ENCODE measurements at regions not wholly inside any gene's neighbourhood (a gene's known extent, or its start where the extent isn't known, plus 50 kb on each side); places are given as distances from the start of the nearest gene placed in this dataset.

DNA sequence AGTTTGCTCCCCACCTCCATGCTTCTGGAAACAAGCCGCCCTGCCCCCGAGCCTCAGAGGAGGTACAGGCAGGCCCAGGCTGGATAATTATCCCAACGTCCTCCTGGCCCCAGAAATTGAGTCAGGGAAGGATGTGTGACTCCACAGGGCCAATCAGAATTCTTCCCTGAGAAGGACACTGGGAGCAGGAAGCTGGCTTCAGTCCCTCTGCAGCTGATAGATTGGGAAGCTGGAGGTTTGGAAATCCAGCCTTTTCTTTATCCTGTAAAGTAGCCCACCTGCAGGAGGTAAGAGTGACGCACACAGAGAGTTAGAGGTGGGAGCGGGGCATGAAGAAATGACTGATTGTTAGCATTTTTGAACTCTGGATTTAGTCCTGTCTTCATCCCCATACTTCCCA is 97.5 kb upstream of the CD82 start:
- H3K79me2 ChIP-seq (ENCODE audit: insufficient read depth, low read length): no peaks in the 10 kb centered on the region
- H3K4me3 ChIP-seq (ENCODE audit: insufficient read depth, low read depth, low read length): no peak overlapping the region
- H2AFZ ChIP-seq (ENCODE audit: low read depth, low read length): no peak overlapping the region
- no peak for DNase-seq (ENCODE audit: low read depth)
- no peaks in the 10 kb centered on the region for H4K20me1 ChIP-seq (ENCODE audit: insufficient read depth, low read length)
- H3K27ac Mint-ChIP-seq (ENCODE audit: unreplicated experiment): no peak overlapping the region
- peaks cover 11% of the 10 kb centered on the region for H3K9me3 Mint-ChIP-seq (ENCODE audit: unreplicated experiment)
- peaks cover 41% of the 10 kb centered on the region for H3K27me3 Mint-ChIP-seq (ENCODE audit: low read depth, unreplicated experiment)
- no peaks in the 10 kb centered on the region for H3K36me3 Mint-ChIP-seq (ENCODE audit: low read depth, unreplicated experiment)
- no peak for FAIRE-seq
- no peaks in the 10 kb centered on the region for H3K4me1 Mint-ChIP-seq (ENCODE audit: low read depth, unreplicated experiment)
- no peak overlapping the region for H3K9ac ChIP-seq (ENCODE audit: low read length)
- no peak for TF ChIP-seq EZH2 (IDR thresholded peaks at IDR 0.05; ENCODE audit: insufficient read depth, low read length)
- TF ChIP-seq, protein P1, sequence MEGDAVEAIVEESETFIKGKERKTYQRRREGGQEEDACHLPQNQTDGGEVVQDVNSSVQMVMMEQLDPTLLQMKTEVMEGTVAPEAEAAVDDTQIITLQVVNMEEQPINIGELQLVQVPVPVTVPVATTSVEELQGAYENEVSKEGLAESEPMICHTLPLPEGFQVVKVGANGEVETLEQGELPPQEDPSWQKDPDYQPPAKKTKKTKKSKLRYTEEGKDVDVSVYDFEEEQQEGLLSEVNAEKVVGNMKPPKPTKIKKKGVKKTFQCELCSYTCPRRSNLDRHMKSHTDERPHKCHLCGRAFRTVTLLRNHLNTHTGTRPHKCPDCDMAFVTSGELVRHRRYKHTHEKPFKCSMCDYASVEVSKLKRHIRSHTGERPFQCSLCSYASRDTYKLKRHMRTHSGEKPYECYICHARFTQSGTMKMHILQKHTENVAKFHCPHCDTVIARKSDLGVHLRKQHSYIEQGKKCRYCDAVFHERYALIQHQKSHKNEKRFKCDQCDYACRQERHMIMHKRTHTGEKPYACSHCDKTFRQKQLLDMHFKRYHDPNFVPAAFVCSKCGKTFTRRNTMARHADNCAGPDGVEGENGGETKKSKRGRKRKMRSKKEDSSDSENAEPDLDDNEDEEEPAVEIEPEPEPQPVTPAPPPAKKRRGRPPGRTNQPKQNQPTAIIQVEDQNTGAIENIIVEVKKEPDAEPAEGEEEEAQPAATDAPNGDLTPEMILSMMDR (IDR thresholded peaks at IDR 0.05; ENCODE audit: insufficient read depth, low read depth, low read length): no peak
- H3K27ac ChIP-seq (ENCODE audit: low read depth, low read length): no peak overlapping the region
- H3K36me3 ChIP-seq (ENCODE audit: insufficient read depth, low read length): no peaks in the 10 kb centered on the region
- no peak overlapping the region for H3K4me3 Mint-ChIP-seq (ENCODE audit: unreplicated experiment)
- peaks cover 2% of the 10 kb centered on the region for H3K27me3 ChIP-seq (ENCODE audit: insufficient read depth, low read length)
- H3K9me3 ChIP-seq (ENCODE audit: insufficient read depth, low read depth, low read length): no peaks in the 10 kb centered on the region
- no peaks in the 10 kb centered on the region for H3K4me1 ChIP-seq (ENCODE audit: insufficient read depth, low read length)
- no peak overlapping the region for H3K4me2 ChIP-seq (ENCODE audit: low read length)

DNA sequence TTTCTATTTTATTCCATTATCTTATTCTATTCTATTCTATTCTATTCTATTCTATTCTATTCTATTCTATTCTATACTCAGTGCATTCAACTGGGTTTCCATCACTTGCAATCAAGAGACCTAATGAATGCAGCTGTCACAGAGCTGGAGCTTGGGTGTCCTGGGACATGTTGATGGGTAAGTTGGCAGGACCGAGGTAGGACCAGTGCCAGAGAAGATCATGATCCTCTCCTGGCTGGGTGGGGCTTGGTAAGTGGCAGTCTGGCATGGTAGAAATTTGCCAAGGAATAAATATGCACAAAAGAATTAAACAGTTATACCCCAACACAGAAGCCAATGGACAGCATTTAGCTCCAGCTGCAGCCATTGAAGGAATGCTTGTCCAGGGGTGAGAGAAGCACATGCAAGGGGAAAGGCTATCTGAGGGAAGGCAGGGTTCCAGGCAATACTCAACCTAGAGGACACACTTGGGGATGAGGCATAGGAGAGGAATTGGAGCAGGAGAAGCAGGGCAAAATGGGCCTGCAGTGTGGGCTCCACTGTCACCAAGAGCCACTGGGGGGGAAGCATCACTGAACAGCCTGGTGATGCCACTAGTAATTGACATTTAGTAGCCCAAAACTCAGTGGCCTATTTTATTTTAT is 97.0 kb upstream of the CD82 start:
- FAIRE-seq: no peak
- Mint-ChIP-seq H3K9me3 (ENCODE audit: unreplicated experiment) (peaks cover 8% of the 10 kb centered on the region), H3K27me3 (ENCODE audit: low read depth, unreplicated experiment) (peaks cover 40% of the 10 kb centered on the region)

DNA sequence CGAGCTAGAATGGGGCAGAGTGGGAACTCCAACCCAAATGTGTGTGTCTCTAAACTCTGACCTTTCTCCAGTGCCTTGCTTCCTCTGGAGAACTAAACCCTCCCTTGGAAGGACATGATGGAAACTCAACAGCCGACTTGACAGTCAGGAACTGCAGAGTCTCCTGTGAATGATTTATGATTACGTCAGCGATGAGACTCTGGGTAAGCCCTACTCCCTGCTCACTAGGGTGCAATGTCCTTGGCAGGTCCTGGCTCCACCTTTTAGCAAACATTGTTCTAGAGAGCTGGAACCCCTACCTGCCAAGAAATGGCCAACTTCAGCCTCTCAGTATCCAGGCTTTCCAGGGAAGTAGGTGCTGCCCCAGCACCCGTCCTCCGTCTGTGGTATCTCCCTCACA is 96.1 kb upstream of the CD82 start:
- peaks cover 3% of the 10 kb centered on the region for H3K27me3 ChIP-seq (ENCODE audit: insufficient read depth, low read length)
- DNase-seq (ENCODE audit: low read depth): no peak
- no peak for FAIRE-seq
- no peak overlapping the region for H2AFZ ChIP-seq (ENCODE audit: low read depth, low read length)
- H4K20me1 ChIP-seq (ENCODE audit: insufficient read depth, low read length): no peaks in the 10 kb centered on the region
- H3K9me3 Mint-ChIP-seq (ENCODE audit: unreplicated experiment): peaks cover 8% of the 10 kb centered on the region
- no peaks in the 10 kb centered on the region for H3K36me3 ChIP-seq (ENCODE audit: insufficient read depth, low read length)
- H3K27ac ChIP-seq (ENCODE audit: low read depth, low read length): no peak overlapping the region
- no peaks in the 10 kb centered on the region for H3K4me1 Mint-ChIP-seq (ENCODE audit: low read depth, unreplicated experiment)
- no peaks in the 10 kb centered on the region for H3K79me2 ChIP-seq (ENCODE audit: insufficient read depth, low read length)
- no peak for TF ChIP-seq EZH2 (IDR thresholded peaks at IDR 0.05; ENCODE audit: insufficient read depth, low read length)
- TF ChIP-seq, protein P1 (IDR thresholded peaks at IDR 0.05; ENCODE audit: insufficient read depth, low read depth, low read length): no peak
- H3K27me3 Mint-ChIP-seq (ENCODE audit: low read depth, unreplicated experiment): peaks cover 42% of the 10 kb centered on the region
- no peak overlapping the region for H3K4me3 ChIP-seq (ENCODE audit: insufficient read depth, low read depth, low read length)
- H3K4me3 Mint-ChIP-seq (ENCODE audit: unreplicated experiment): no peak overlapping the region
- H3K4me1 ChIP-seq (ENCODE audit: insufficient read depth, low read length): no peaks in the 10 kb centered on the region
- H3K36me3 Mint-ChIP-seq (ENCODE audit: low read depth, unreplicated experiment): no peaks in the 10 kb centered on the region
- no peak overlapping the region for H3K9ac ChIP-seq (ENCODE audit: low read length)
- no peak overlapping the region for H3K27ac Mint-ChIP-seq (ENCODE audit: unreplicated experiment)
- no peaks in the 10 kb centered on the region for H3K9me3 ChIP-seq (ENCODE audit: insufficient read depth, low read depth, low read length)
- H3K4me2 ChIP-seq (ENCODE audit: low read length): no peak overlapping the region

More for the DNA sequence above, 97.0 kb upstream of the CD82 start:
- Mint-ChIP-seq H3K4me3 (ENCODE audit: unreplicated experiment) (no peak overlapping the region), H3K36me3 (ENCODE audit: low read depth, unreplicated experiment) (no peaks in the 10 kb centered on the region), H3K27ac (ENCODE audit: unreplicated experiment) (no peak overlapping the region), H3K4me1 (ENCODE audit: low read depth, unreplicated experiment) (no peaks in the 10 kb centered on the region)
- Histone ChIP-seq H4K20me1 (ENCODE audit: insufficient read depth, low read length) (no peaks in the 10 kb centered on the region), H3K36me3 (ENCODE audit: insufficient read depth, low read length) (no peaks in the 10 kb centered on the region), H3K4me3 (ENCODE audit: insufficient read depth, low read depth, low read length) (no peak overlapping the region), H3K4me1 (ENCODE audit: insufficient read depth, low read length) (no peaks in the 10 kb centered on the region), H3K9ac (ENCODE audit: low read length) (no peak overlapping the region), H3K27ac (ENCODE audit: low read depth, low read length) (no peak overlapping the region), H2AFZ (ENCODE audit: low read depth, low read length) (no peak overlapping the region), H3K27me3 (ENCODE audit: insufficient read depth, low read length) (peaks cover 2% of the 10 kb centered on the region), H3K79me2 (ENCODE audit: insufficient read depth, low read length) (no peaks in the 10 kb centered on the region), H3K9me3 (ENCODE audit: insufficient read depth, low read depth, low read length) (no peaks in the 10 kb centered on the region), H3K4me2 (ENCODE audit: low read length) (no peak overlapping the region)
- TF ChIP-seq, protein P1 (IDR thresholded peaks at IDR 0.05; ENCODE audit: insufficient read depth, low read depth, low read length): no peak
- TF ChIP-seq EZH2 (IDR thresholded peaks at IDR 0.05; ENCODE audit: insufficient read depth, low read length): no peak
- no peak for DNase-seq (ENCODE audit: low read depth)

All from astrocyte (in vitro differentiated cells and primary cell).